Stimulated activated CD8-positive, alpha-beta memory T cell treated with anti-CD3 and anti-CD28 coated beads, Interleukin-2, amount 100 ng/mL, for 48 hours (primary cell): ENCODE measurements at regions not wholly inside any gene's neighbourhood (a gene's known extent, or its start where the extent isn't known, plus 50 kb on each side); places are given as distances from the start of the nearest gene placed in this dataset.
"Not testable (repeated sequence)": the region's sequence is repeated elsewhere in the genome, so short reads cannot be mapped to it uniquely, and the experiment has no call there.

Source experiments
- DNase-seq, 2 donors: peaks; one replicate each; pipeline ENCODE4 v3.0.0-alpha.2; 2020; ENCODE audit warnings: low read depth in 2 of 2

DNA sequence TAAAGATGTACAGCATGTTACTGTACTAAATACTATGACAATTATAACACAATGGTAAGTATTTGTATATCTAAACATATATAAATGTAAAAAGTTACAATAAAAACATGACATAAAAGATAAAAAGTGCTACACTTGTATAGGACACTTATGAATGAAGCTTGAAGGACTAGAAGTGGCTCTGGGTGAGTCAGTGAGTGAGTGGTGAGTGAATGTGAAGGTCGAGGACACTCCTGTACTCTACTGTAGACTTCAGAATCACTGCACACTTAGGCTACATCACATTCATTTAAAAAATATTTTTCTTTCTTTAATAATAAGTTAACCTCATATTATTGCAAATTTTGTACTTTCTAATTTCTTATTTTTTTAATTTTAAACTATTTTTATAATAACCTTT lies 1476.7 kb upstream of the CDH8 start:
- no peak for DNase-seq

DNA sequence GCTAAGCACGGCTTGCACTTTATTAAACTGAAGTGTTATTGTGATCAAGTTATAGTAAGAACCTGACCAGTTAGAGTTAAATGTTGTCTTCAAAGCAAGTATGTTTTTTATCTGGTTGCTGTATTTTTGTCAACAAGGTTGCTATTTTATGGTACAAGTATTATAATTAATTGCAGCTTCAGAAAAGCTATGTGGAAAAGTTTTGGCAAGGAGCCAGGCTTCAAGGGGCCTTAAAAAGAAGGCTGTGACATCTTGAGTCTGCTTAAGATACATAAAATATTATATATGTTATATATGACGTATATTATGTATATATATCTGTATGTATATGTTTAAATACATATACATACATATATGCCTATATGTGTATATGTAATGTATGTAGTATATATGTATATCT lies 1461.2 kb upstream of the CDH8 start:
- no peak for DNase-seq

DNA sequence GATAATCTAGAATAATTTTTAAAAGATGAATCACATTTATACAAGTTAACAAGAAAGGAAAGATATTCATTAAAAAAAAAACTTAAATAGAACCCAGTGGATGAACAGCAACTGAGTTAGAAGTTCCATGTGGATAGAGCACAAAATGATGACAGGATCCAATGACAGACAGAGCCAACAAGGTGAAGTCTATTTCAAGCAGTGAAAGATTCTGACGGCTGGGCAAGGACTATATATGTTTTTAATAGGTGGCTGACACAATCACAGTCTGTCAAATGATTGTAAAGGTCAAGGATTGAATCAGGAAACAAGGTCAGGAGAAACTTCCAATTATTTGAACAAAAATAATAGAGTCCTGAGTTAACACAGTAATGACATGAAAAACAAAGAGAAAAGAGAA lies 1460.0 kb upstream of the CDH8 start:
- DNase-seq, result no peak

DNA sequence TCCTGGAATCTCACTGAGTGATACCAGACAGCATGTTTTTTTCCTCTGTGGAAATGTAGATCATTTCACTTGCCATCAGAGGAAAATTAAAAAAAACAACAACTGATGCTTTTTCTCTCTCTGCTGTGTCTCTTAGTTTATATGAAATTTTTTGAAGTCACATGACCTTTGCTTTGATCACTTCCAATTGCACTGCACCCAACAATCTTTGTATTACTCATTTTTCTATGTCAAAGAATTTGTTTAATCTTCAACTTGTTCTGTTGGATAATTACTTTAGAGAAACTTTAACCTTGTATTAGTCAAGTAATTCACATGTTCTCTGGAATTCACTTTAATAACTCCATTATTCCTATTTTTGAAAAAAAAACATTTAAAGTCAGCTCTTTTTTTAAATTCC lies 1452.7 kb upstream of the CDH8 start:
- no peak for DNase-seq

DNA sequence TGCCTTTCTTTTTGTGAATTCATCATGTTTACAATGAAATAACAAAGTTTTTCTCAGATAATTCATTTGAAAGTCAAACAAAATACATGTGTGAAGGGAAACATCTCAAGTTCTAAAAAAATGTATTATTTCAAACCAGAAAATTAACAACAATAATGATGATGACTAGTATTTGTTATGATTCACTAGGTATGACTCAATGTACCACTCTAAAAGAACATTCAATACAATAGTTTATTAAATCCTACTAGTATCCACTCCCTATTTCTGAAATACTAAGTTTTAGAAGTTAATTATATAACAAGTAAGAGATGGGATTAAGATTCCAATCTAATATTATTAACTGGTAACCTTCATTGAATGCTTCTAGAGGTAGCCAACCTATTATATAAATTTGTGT lies 1444.8 kb upstream of the CDH8 start:
- no peak for DNase-seq

DNA sequence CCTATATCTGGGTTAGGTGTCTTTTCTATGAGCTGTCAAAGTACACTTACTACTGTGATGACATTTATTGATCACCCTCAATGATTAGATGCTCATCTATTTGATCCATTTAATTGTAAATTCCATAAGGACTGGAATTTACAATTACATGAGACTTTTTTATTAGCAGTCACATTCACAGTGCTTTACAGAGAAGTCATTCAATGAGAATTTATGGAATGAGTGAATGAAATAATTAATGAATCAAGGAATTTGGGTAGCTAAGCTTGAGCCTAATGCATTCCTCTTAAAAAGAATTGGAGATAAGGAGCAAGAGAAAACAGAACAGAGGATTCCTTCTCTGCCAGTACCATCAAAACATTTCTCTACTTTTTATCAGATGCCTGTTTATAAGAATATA lies 1437.5 kb upstream of the CDH8 start:
- DNase-seq, result no peak

DNA sequence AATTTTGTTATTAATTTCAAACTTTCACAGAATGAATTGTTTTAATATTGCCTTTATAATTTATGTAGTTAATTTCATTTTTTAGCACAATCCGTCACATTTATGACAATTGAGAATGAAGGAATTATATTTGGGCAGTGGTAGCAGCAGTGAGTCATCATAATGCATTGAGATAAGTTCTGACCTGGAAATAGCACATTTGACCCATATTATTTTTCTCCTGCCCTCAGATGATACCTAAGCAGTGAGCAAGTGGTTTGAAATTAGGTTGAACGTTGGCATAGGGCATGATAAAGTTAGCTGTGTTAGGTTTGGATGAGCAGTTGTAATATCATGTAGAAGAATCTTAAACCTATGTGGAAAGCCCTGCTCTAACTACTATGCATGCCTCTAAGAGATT lies 1431.3 kb upstream of the CDH8 start:
- no peak for DNase-seq

DNA sequence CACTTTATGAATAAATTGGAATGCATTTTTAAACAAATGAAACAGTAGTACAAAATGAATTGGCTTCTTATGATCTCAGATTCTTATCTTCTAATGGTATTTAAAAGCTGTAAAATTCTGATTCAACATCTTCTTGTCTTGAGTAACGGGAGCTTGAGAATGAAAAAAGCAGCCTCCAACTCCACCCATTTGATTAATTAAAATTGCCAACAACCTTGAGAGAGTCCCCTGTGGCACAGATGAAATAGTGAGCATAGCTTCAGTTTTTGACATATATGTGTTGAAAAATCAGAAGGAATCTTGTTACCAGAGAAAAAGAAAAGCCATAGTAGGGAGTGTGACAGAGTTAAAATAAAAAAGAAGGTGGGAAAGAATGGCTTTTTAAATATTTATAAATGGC lies 1426.1 kb upstream of the CDH8 start:
- no peak for DNase-seq

DNA sequence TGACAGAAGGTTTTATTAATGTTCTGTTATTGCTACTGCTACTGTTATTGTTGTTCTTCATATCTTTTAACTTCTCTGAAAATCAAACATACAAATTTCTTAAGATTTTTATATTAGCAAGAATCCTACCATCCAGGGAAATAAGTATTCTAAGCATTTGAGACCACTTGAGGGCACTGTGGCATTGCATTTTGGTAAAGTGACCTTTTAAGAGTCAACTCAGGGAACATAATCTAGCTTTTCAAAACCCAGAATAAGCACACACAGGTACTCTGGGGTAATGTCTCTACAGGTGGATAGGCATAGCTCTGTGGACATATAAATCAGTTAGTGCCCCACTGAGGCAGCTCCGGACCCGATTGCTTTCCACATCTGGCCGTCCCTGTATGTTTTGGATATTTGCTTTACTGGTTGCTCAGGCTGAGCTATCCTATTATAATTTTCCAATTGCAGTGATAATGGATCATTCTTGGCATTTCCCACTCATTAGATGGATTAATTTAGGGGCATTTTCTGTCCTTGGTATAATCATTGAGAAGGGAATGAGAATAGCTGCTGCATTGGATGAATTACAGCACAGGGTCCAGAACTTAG lies 1425.1 kb upstream of the CDH8 start:
- DNase-seq, result no peak

DNA sequence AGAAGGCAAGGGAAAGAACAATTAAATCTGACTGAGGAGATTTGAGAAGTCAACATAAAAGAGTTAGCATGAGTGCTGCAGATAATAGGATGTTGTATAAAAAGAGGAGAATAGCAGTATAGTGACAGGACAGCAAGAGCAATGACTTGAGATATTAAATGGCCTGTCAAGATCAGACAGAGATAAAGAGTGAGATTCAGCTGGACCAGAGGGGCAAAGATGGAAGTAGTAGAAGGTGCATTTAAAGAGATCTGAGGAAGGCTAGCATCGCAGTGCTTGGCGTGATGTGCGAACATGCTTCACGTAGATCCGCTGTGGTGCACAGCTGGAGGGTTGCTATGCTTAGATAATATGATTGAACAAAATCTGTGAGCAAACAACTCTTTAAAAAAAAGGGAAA lies 1422.6 kb upstream of the CDH8 start:
- no peak for DNase-seq

DNA sequence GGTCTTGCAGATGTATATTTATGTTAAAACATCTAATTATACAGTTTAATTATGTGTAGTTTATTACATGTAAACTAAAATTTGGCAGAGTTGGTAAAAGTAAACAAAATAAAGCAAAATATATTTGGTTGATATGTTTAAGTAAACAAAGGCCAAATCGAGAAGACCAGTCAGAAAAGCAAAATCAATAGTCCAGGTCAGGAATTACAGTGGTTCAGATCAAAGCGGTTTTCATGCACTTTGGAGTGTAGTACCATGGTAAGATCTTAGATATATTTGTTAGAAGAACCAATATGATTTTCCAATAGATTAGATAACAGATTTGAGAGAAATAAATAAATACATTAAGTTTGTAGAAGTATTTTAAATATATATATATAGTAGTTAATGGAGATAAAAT lies 1421.6 kb upstream of the CDH8 start:
- no peak for DNase-seq

DNA sequence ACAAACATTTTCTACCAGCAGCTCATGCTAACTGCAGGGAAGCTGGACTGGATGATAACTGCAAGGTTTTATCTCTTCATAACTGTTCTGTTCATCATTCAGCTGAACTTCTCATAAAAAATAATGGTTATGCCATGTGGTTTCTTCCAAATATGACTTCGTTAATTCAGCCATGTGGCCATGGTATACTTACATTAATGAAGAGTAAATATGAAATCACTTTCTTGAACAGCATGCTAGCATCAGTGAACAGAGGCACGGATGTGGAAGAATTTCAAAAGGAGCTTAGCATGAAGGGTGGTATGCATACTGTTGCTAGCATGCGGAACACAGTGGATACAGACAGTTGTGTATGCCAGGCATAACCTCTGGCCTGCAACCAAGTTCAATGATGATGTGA lies 1417.0 kb upstream of the CDH8 start:
- DNase-seq, result no peak

DNA sequence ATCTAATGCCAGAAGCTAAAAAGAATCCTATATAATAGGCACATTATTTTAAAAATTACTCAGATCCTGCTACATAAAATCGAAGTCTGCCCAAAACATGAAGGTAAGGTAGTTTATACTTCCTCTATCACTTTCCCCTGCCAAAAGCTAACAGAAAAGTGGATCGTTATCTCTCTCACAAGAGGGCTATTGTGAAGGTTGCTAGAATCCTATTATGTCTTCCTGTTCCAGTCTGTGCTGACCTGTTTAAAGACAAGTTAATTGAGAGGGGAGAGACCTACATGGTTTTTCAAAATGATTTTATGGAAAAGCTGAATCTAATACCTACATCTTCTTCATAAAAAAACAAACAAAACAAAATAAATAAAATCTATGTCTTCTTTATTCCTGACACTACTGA lies 1410.9 kb upstream of the CDH8 start:
- DNase-seq, result no peak

DNA sequence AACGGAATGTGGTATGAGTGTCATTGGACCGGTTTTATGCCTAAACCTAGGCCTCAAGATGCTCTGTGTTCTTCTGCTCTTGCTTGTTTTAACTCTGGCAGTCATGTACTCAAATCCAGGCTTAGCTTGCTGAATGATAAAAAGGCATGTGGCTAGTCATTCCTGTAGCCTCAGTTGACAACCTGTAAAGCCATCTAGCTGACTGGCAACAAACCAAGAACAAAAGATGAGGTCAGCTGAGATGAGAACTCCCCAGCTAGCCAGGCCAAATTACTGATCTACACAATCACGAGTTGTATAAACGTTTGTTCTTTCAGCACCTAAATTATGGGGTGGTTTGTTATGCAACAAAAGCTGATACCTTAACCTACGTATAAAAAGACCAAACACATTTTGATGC lies 1406.0 kb upstream of the CDH8 start:
- no peak for DNase-seq

DNA sequence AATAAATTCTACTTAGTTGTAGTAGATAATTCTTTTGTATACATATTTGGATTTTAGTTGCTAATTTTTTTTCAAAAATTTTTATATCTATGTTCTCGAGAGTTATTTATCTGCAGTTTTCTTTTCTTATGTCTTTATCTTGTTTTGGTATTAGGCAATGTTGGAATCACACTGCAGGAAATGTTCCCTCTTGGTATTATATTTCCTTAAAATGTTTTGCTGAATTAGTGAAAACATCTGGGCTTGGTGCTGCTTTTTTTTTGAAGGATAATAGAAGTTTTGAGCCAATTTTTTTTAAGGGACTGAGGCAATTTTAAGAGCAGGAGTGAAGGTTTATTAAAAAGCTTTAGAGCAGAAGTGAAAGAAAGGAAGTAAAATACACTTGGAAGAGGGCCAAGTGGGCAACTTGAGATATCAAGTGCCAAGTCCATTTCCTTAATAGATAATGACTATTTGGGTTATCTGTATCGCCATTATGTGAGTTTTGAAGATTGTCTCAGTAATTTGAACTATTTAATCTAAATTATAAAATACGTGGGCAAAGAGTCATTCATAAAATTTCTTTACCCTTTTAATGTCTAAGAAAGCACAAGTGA lies 1390.1 kb upstream of the CDH8 start:
- DNase-seq, result no peak

DNA sequence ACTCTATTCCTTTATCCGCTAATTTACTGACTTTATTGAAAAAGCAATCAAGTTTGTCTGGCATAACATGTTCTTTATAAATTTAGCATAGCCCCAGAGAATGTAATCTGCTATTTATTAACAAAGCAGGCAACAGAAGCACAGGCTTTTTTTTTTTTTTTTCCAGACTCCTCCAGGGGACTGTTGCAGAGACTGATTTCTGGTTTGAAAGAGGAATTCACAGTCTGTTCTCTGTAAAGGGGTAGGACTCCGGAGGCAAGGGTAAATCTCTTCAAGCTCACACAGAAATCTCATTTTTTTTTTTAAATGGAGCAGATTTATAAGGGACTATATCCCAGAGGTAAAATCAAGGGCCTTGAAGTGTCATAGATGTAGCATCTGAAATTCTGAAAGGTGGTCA lies 1386.5 kb upstream of the CDH8 start:
- DNase-seq, result no peak

DNA sequence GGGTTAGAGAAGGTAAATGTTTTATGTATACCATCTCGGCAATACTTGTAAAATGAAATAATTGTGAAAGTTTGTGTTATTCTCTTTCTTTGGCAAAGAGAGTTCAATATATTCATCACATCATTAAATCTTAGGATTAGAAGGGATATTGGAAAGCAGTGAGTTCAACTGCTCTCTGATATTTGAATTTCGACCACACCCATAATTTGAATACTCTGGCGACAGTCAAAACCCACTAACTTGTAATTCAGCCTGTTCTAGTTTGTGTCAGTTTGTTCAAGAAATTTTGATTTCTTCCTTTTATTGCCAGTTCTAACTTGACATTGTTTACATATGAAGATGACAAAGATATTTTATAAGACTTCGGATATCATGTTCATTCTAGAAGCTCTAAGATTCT lies 1380.5 kb upstream of the CDH8 start:
- no peak for DNase-seq

DNA sequence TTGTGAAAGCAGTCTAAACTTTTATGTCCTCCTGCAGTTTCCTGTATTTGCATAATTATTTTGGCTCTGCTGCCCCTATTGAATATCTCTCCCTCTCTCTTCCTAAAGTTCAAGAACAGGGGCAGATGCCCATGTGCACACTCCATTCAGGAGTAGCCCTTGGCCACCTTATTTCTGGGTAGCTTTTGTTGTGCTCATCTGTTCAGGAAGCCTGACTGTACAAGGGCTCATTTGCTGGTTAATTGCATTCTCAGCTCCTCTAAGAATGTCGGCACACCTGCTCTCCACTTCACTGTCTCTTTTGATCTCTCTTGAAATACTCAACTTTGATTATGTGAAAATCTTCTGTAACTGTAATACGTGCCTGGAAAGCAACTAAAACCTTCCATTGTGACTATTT lies 1378.8 kb upstream of the CDH8 start:
- no peak for DNase-seq

DNA sequence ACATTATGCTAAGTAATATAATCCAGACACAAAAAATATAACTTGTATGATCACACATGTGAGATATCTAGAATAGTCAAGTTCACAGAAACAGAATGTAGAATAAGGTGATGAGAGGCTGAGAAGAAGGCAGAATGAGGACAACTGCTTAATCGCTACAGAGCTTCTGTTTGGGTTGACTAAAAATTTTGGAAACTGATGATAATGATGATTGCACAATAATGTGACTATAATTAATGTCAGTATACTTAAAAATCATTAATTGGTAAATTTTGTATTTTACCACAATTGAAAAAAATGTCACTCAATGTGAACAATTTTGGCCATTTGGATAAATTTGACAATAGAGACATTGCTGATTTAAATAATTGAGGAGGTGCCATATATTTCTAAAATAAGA lies 1374.4 kb upstream of the CDH8 start:
- DNase-seq, result no peak

DNA sequence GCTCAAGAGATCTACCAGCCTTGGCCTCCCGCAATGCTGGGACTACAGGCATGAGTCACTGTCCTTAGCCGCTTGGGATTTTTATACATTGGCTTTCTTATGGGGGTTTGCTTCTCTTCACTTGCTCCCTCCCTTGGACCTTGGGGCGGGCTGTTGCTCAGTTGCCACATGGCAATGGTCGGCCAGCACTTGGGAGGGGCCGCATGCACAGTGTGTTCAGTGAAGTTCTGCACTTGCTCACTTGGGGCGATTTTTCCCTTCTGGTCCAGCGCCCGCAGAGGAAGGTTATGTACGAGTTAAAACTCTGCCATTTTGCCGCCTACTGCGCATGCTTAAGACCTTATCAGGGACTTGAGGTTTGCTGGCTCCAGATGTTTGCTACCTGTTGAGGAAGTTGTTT lies 1367.6 kb upstream of the CDH8 start:
- no peak for DNase-seq

DNA sequence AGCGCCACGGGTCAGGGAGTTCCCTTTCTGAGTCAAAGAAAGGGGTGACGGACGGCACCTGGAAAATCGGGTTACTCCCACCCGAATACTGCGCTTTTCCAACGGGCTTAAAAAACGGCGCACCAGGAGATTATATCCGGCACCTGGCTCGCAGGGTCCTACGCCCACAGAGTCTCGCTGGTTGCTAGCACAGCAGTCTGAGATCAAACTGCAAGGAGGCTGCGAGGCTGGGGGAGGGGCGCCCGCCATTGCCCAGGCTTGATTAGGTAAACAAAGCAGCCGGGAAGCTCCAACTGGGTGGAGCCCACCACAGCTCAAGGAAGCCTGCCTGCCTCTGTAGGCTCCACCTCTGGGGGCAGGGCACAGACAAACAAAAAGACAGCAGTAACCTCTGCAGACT lies 1352.0 kb upstream of the CDH8 start:
- DNase-seq, result not testable (repeated sequence)

DNA sequence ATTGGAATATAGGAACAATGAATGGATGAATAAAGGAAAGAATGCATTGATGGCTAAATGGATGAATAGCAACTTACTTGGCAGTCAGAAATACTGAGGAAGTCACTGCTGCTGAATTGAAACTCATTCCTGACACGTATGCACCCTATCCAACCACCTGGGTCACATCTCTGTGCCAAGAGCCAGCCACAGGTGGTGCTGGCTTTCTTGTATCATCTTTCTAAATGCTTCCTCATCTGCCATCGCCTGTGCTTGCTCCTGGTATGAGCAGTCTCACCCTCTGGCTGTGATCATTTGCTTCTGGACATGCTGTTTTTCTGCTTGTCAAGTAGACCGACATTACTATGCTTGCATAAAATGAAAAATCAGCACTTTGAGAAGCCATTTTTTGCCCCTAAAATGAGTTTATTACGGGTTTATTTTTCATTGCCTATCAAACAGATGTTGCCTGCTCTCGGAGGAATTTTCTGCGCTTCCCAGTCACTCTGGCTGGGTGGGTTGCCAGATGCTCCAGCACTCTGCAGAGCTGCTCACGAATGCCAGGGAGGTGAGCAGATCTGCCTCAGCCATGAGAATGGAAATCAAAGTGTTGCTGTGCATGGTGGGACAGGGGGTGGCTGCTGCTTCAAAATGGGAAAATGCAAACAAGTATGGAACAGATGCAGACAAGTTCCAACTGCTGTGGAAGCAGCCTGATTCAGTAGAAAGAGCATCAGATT lies 1349.6 kb upstream of the CDH8 start:
- no peak for DNase-seq

DNA sequence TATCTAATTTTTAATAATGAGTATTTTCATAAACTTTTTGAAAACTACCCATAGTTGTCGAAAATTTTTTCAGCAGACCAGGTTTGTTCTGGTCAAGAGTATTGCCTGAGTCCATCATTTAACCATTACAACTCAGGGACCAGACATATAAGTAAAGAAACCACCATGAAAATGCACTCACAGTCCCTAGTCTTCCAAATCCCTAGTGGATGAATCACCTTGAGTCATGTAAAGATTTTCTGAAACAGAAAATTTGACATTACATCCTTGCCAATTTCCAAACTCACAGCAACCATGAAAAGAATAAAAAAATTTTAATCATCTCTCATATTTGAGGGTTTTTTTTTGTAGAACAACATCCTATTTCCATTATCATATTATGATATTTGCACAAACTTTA lies 1337.5 kb upstream of the CDH8 start:
- DNase-seq, result no peak

DNA sequence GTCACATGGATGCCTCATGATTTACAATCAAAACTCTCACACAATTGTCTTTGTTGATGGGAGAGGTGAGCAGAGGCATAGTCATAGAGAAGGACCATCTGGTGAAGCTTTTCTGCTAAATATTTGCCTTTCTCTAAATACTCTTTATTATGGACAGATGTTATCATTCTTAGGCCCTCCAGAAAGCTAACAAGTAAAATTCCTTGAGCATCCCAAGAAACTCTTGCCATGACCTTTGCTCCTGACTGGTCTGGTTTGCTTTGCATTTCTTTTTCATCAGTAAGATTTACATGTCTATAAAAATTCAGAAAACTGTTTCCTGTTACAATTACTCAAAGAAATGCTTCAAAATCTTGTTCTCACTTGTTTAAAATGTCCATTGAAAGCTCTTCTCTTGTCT lies 1336.6 kb upstream of the CDH8 start:
- DNase-seq, result no peak
